K562 (cell line): ENCODE measurements at regions not wholly inside any gene's neighbourhood (a gene's known extent, or its start where the extent isn't known, plus 50 kb on each side); places are given as distances from the start of the nearest gene placed in this dataset.

Experiments used
- ATAC-seq: fragments of 200-7000 bp; cut with Tn5 transposase; 3 replicates; pipeline ENCODE4 v1.9.1; 2020; ENCODE audit warnings: moderate library complexity
- BruUV-seq: library from RNA; stranded (reverse); fragments of 400-500 nt; replicated peaks from 2 replicates; lab custom pipeline; 2021; lab: Mats Ljungman, UMichigan
- CTCF ChIA-PET: fragments of 300-600 bp; formaldehyde crosslinking; extraction: SDS; loops from one replicate; lab custom pipeline; 2021; ENCODE audit warnings: low intra/inter-chr PET ratio; lab: Yijun Ruan, JAX
- POLR2A ChIA-PET: fragments of 300-600, 350-650 bp; sonication (Branson Sonifier 250); formaldehyde crosslinking; extraction: SDS; loops from one replicate; lab custom pipeline; 2021; ENCODE audit warnings: antibody characterized with exemption, inconsistent platforms; lab: Yijun Ruan, JAX
- DNase-seq, 4 experiments: peaks; one replicate each; pipeline versions ENCODE4 v3.0.0 to v3.0.0-alpha.2; 2011 to 2018; ENCODE audit warnings: low spot score in 3 of 4, mixed read lengths in 3 of 4; ENCODE audit errors: extremely low read depth in 1 of 4
- FAIRE-seq: peaks from 2 replicates; lab custom pipeline; 2011; peaks lifted over from hg19 to GRCh38; lab: Jason Lieb, UNC
- H2AFZ ChIP-seq: 2 replicates; pipeline ENCODE4 v1.6.0; 2011; ENCODE audit warnings: low read depth, low read length, control low read depth, inconsistent platforms
- H3K27ac ChIP-seq: fragments of 200-600 bp; 3 replicates; pipeline ENCODE4 v1.8.0; 2011; ENCODE audit warnings: low read depth, mild to moderate bottlenecking, control low read depth, inconsistent platforms, low read length, moderate library complexity, mixed read lengths; ENCODE audit errors: extremely low read depth
- H3K27me3 ChIP-seq, 2 experiments: fragments of 300-600 bp in 1 of 2; 2 replicates in 1 of 2; 3 replicates in 1 of 2; pipeline versions ENCODE4 v1.6.0 to v1.8.0; 2011; ENCODE audit warnings: inconsistent platforms in 2 of 2, low read length in 2 of 2, mild to moderate bottlenecking in 1 of 2, mixed read lengths in 1 of 2, moderate library complexity in 1 of 2; ENCODE audit not compliant: control insufficient read depth in 2 of 2, insufficient read depth in 2 of 2
- H3K36me3 ChIP-seq: fragments of 300-600 bp; 3 replicates; pipeline ENCODE4 v1.8.0; 2011; ENCODE audit warnings: mild to moderate bottlenecking, low read length, inconsistent platforms; ENCODE audit not compliant: control insufficient read depth, insufficient read depth
- H3K4me1 ChIP-seq, 2 experiments: fragments of 200-600 bp in 1 of 2; replicated peaks in 1 of 2; 2 replicates in 1 of 2; 3 replicates in 1 of 2; pipeline versions ENCODE4 v1.5.1 to v1.8.0; 2011; ENCODE audit warnings: inconsistent platforms in 2 of 2, low read length in 2 of 2, mild to moderate bottlenecking in 1 of 2, mixed read lengths in 1 of 2, moderate library complexity in 1 of 2; ENCODE audit not compliant: control insufficient read depth in 2 of 2, insufficient read depth in 2 of 2
- H3K4me2 ChIP-seq: 2 replicates; pipeline ENCODE4 v1.6.1; 2011; ENCODE audit warnings: low read length, control low read depth, inconsistent platforms, mixed read lengths; ENCODE audit not compliant: insufficient read depth
- H3K4me3 ChIP-seq: fragments of 200-600 bp; sonication (generic), shearing (Covaris generic); 2 replicates; pipeline ENCODE4 v1.5.1; 2016; ENCODE audit warnings: control low read depth, inconsistent platforms
- H3K79me2 ChIP-seq: fragments of 200-600 bp; 3 replicates; pipeline ENCODE4 v1.8.0; 2011; ENCODE audit warnings: low read length, inconsistent platforms; ENCODE audit not compliant: control insufficient read depth, insufficient read depth
- H3K9ac ChIP-seq, 2 experiments: 2 replicates each; pipeline versions ENCODE4 v1.6.0 to v1.6.1; 2011; ENCODE audit warnings: low read depth in 2 of 2, low read length in 2 of 2, control low read depth in 1 of 2, inconsistent platforms in 1 of 2, mild to moderate bottlenecking in 1 of 2, mixed read lengths in 1 of 2; ENCODE audit not compliant: insufficient read depth in 1 of 2
- H3K9me1 ChIP-seq: one replicate; pipeline ENCODE4 v1.6.0; 2011; ENCODE audit warnings: inconsistent platforms, mild to moderate bottlenecking, low read length, moderate library complexity; ENCODE audit not compliant: control insufficient read depth, insufficient read depth
- H3K9me3 ChIP-seq: replicated peaks from 2 replicates; pipeline ENCODE4 v1.5.1; 2011; ENCODE audit warnings: low read depth, low read length, inconsistent platforms; ENCODE audit not compliant: control insufficient read depth, insufficient read depth
- H4K20me1 ChIP-seq: replicated peaks from 2 replicates; pipeline ENCODE4 v1.6.1; 2011; ENCODE audit warnings: low read length, inconsistent platforms, mixed read lengths; ENCODE audit not compliant: control insufficient read depth, insufficient read depth
- CHD4 ChIP-seq: fragments of 200-600 bp; sonication (generic); IDR thresholded peaks from 3 replicates; pipeline ENCODE4 v1.6.1; 2012; ENCODE audit warnings: low read depth, mild to moderate bottlenecking, mixed read lengths, low read length, inconsistent platforms; ENCODE audit not compliant: insufficient read depth, insufficient replicate concordance, poor library complexity, severe bottlenecking
- DIDO1 ChIP-seq: fragments of 450-650 bp; IDR thresholded peaks from 2 replicates; pipeline ENCODE4 v1.6.1; 2016; ENCODE audit warnings: low read depth, missing biosample characterization, missing genetic modification characterization
- MCM3 ChIP-seq: fragments of 450-650 bp; IDR thresholded peaks from 2 replicates; pipeline ENCODE4 v1.6.1; 2016
- MYNN ChIP-seq, 2 experiments: sonication (generic); formaldehyde crosslinking in 1 of 2; IDR thresholded peaks; 2 replicates each; pipeline versions ENCODE4 v1.5.0 to v1.6.1; 2016 to 2020; ENCODE audit warnings: antibody characterized with exemption in 1 of 2, missing genetic modification reagents in 1 of 2
- STAT5A ChIP-seq: IDR thresholded peaks from 2 replicates; pipeline ENCODE4 v1.6.1; 2012; ENCODE audit warnings: low read length, inconsistent platforms, borderline replicate concordance
- ZNF445 ChIP-seq: fragments of 250-450 bp; sonication (Bioruptor Pico); IDR thresholded peaks from 2 replicates; pipeline ENCODE4 v1.4.0; 2020; ENCODE audit warnings: low read depth, mild to moderate bottlenecking, moderate library complexity
- ZNF655 ChIP-seq: fragments of 250-450 bp; sonication (Bioruptor Pico); IDR thresholded peaks from 2 replicates; pipeline ENCODE4 v1.5.0; 2021
- WGBS: fragments of 100-300 bp; shearing (Covaris generic); methylation state at CpG from one replicate; pipeline ENCODE4 v1.1.6; 2016; ENCODE audit warnings: low coverage, mixed read lengths; ENCODE audit not compliant: insufficient coverage; ENCODE audit errors: missing lambda C conversion rate; 5-methylcytosine and 5-hydroxymethylcytosine counted together
- in situ Hi-C: fragments of 300-500 bp; cut with MboI; formaldehyde crosslinking; loops from 4 replicates; pipeline ENCODE4 v1.15.0; 2018; ENCODE audit warnings: inconsistent platforms, mixed read lengths
- intact Hi-C: fragments of 100-400 bp; cut with micrococcal nuclease; formaldehyde crosslinking; loops from 2 replicates; pipeline ENCODE4 v1.14.2; 2022
- TF ChIP-seq, protein P1 (sequence below): fragments of 450-650 bp; formaldehyde crosslinking; IDR thresholded peaks from 2 replicates; pipeline ENCODE4 v1.4.0; 2022; ENCODE audit warnings: missing genetic modification characterization
- TF ChIP-seq, protein P2 (sequence below): fragments of 250-450 bp; sonication (Bioruptor Pico); IDR thresholded peaks from 2 replicates; pipeline ENCODE4 v1.5.0; 2021; ENCODE audit warnings: mild to moderate bottlenecking, moderate library complexity

DNA sequence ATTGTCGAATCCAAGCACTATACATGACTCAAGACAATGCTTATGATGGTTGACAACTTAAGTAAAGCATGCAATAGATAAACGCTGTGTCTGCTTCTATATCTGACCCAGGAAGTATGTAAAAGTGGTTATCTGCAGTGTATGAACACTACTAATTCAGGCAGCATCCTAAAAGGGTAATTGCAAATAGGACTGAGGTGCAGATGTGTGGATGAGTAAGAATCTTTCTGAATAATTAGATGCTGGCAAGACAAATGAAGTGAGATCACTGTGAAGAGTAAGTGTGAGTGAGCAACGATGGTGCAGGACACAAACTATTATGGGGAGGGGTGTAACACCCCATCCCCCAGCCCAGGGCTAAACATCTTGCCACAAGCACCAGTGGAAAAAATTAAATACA is 195.7 kb upstream of the CHRNA7 start:
- TF ChIP-seq STAT5A (no peak), MCM3 (no peak), ZNF445 (no peak), ZNF655 (no peak), DIDO1 (tag) (no peak), MYNN (IDR thresholded peaks at IDR 0.05) (no peak), MYNN (CRISPR knock-in tag; IDR thresholded peaks at IDR 0.05) (no peak), CHD4 (no peak)
- TF ChIP-seq, protein P1, sequence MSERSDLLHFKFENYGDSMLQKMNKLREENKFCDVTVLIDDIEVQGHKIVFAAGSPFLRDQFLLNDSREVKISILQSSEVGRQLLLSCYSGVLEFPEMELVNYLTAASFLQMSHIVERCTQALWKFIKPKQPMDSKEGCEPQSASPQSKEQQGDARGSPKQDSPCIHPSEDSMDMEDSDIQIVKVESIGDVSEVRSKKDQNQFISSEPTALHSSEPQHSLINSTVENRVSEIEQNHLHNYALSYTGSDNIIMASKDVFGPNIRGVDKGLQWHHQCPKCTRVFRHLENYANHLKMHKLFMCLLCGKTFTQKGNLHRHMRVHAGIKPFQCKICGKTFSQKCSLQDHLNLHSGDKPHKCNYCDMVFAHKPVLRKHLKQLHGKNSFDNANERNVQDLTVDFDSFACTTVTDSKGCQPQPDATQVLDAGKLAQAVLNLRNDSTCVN (CRISPR knock-in tag): no peak
- TF ChIP-seq, protein P2, sequence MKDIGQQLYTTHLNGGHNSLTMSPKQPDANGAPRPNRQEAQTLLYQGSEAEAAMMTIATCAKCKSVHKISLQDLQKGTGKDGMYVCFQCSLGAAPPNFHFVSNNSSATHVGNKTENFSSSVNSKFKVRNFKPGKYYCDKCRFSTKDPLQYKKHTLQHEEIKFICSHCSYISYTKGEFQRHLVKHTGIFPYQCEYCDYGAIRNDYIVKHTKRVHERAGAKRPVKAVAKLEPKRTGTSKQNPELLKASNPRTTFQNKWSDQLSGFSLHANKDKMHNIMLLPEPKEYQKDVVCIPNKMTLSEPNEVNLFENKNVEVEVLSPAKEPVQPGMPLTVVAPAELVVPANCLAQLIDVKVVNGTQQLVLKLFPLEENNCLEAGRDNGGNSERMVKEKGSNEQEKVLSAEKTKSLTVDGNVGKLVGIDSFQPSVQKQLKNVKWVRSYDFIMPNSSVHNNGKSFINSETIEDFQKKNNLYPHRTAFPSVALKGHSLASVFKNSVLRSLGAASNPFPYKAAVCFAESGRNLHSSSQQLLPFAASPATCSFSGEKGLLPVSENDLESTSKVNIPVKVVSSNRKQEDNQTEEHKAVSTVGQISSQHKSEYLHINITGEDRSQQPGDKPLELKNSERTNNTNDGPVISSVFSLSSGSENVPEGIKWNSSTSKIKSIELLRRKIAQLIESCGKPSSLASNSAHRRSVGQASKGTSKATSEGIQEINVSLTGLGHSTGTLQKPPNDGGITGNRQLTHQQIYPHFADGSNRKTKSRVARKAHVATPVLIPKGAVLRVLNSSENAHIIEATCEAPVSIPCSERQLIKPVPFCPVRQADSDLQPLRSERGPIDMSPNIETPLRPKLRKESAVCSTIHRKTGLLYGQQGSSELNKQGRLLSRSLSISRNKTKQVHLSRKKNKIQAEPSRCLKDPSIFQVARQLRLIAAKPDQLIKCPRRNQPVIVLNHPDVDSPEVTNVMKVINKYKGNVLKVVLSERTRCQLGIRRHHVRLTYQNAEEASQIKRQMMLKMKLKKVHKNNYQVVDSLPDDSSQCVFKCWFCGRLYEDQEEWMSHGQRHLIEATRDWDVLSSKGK (CRISPR knock-in tag): no peak
- TF ChIP-seq, all 486 proteins: peak for 0
- FAIRE-seq (no peak), ATAC-seq (no peak), DNase-seq (no peak)
- no peaks in the 10 kb centered on the region for H3K79me2 ChIP-seq
- H3K9ac ChIP-seq: no peak overlapping the region
- no peaks in the 10 kb centered on the region for H3K27me3 ChIP-seq
- no peak overlapping the region for H2AFZ ChIP-seq
- no peaks in the 10 kb centered on the region for H3K9me1 ChIP-seq
- no TSS peak for BruUV-seq
- no peak overlapping the region for H3K4me3 ChIP-seq
- no peaks in the 10 kb centered on the region for H3K36me3 ChIP-seq
- CTCF ChIA-PET: no interaction called here
- in situ Hi-C loops (no loop called here), intact Hi-C loops (no loop called here)
- H4K20me1 ChIP-seq: no peaks in the 10 kb centered on the region
- no peaks in the 10 kb centered on the region for H3K4me1 ChIP-seq
- H3K9me3 ChIP-seq: no peaks in the 10 kb centered on the region
- no peak overlapping the region for H3K4me2 ChIP-seq
- POLR2A ChIA-PET: no interaction called here
- no peak overlapping the region for H3K27ac ChIP-seq
- 0% methylated on average over 3 of the region's 3 CpGs for whole genome bisulfite sequencing
